Esophagus squamous epithelium (tissue), 4 donors: ENCODE measurements at regions not wholly inside any gene's neighbourhood (a gene's known extent, or its start where the extent isn't known, plus 50 kb on each side); places are given as distances from the start of the nearest gene placed in this dataset.

ENCODE experiments used
- POLR2A ChIP-seq, 4 donors: fragments of 450-650 bp; IDR thresholded peaks; one replicate each; pipeline ENCODE4 v1.6.1; 2017; ENCODE audit warnings: antibody characterized with exemption in 4 of 4, mild to moderate bottlenecking in 4 of 4, moderate library complexity in 3 of 4
- TF ChIP-seq, protein P1 (sequence below), 6 experiments: fragments of 450-650 bp in 4 of 6; fragments of 200-600 bp in 2 of 6; sonication (generic) in 2 of 6; IDR thresholded peaks; one replicate each; pipeline ENCODE4 v1.5.1; 2016 to 2019; ENCODE audit warnings: antibody characterized with exemption in 6 of 6, mild to moderate bottlenecking in 4 of 6, moderate library complexity in 4 of 6

DNA sequence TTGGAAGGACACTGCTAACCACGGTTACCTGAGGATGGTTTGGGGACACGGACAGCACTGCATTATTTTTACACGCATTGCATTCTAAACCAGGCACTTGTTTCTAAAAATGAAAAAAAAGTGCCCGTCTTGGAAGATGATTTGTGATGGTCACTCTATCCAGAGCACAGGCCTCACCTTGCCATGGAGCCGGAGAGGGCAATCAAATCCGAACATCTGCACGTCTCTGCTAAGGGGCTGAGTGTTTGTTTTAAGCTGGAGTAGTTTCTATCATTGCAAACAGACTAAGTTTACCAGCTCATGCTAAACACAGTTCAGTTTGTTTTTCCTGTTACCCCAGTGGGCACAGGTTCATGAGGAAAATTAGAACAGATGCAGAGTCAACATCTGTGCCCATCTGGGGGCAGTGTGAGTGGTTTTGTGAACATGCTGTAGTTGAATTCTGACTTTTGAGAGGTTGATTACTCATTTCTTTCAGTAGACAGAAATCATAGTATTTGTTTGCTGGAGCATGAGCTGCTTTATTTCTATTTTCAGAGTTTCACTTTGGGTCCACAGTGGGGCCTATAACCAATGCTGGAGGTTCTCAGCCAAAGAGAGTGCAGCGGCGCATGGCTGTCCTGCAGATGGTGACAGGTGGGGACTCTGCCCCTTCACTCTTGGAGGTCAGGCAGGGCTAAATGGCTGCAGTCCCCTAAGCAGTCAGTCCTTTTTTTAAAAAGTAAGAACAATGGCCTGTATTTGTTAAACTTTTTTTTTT lies 65.4 kb upstream of the ENPP6 start:
- TF ChIP-seq, protein P1, sequence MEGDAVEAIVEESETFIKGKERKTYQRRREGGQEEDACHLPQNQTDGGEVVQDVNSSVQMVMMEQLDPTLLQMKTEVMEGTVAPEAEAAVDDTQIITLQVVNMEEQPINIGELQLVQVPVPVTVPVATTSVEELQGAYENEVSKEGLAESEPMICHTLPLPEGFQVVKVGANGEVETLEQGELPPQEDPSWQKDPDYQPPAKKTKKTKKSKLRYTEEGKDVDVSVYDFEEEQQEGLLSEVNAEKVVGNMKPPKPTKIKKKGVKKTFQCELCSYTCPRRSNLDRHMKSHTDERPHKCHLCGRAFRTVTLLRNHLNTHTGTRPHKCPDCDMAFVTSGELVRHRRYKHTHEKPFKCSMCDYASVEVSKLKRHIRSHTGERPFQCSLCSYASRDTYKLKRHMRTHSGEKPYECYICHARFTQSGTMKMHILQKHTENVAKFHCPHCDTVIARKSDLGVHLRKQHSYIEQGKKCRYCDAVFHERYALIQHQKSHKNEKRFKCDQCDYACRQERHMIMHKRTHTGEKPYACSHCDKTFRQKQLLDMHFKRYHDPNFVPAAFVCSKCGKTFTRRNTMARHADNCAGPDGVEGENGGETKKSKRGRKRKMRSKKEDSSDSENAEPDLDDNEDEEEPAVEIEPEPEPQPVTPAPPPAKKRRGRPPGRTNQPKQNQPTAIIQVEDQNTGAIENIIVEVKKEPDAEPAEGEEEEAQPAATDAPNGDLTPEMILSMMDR (IDR thresholded peaks at IDR 0.05), result no peak
- no peak for TF ChIP-seq POLR2A (IDR thresholded peaks at IDR 0.05)
